Tibial nerve (tissue), 4 donors: ENCODE measurements at regions not wholly inside any gene's neighbourhood (a gene's known extent, or its start where the extent isn't known, plus 50 kb on each side); places are given as distances from the start of the nearest gene placed in this dataset.

Experiments
- DNase-seq, 2 donors: peaks; one replicate each; pipeline ENCODE4 v3.0.0-alpha.2; 2019; ENCODE audit warnings: low spot score in 2 of 2
- H3K27ac ChIP-seq, 4 donors: fragments of 200-600 bp; sonication (generic) in 3 of 4; one replicate each; pipeline ENCODE4 v1.5.1; 2017 to 2019; ENCODE audit warnings: mild to moderate bottlenecking in 1 of 4
- H3K27me3 ChIP-seq, 2 donors: fragments of 200-600 bp; sonication (generic) in 1 of 2; one replicate each; pipeline versions ENCODE4 v1.5.1 to v1.6.0; 2017 to 2019
- H3K36me3 ChIP-seq, 3 donors: fragments of 200-600 bp; sonication (generic); one replicate each; pipeline ENCODE4 v1.5.1; 2018 to 2019
- H3K4me1 ChIP-seq, 4 donors: fragments of 200-600 bp; sonication (generic) in 3 of 4; one replicate each; pipeline ENCODE4 v1.5.1; 2017 to 2019
- H3K4me3 ChIP-seq, 4 donors: fragments of 200-600 bp; sonication (generic) in 3 of 4; one replicate each; pipeline ENCODE4 v1.5.1; 2017 to 2019; ENCODE audit warnings: mild to moderate bottlenecking in 1 of 4, moderate library complexity in 1 of 4
- H3K9me3 ChIP-seq, 4 donors: fragments of 200-600 bp; sonication (generic) in 3 of 4; one replicate each; pipeline ENCODE4 v1.5.1; 2017 to 2019
- CTCF ChIP-seq, 5 experiments: fragments of 200-600 bp in 3 of 5; fragments of 450-650 bp in 2 of 5; sonication (generic) in 3 of 5; IDR thresholded peaks; one replicate each; pipeline ENCODE4 v1.5.1; 2016 to 2019; ENCODE audit warnings: antibody characterized with exemption in 5 of 5, mild to moderate bottlenecking in 3 of 5, moderate library complexity in 2 of 5
- EP300 ChIP-seq, 2 donors: sonication (generic); formaldehyde crosslinking; IDR thresholded peaks; one replicate each; pipeline ENCODE4 v1.6.1; 2017; ENCODE audit warnings: antibody characterized with exemption in 2 of 2, mild to moderate bottlenecking in 1 of 2
- POLR2A ChIP-seq, 2 donors: fragments of 450-650 bp; IDR thresholded peaks; one replicate each; pipeline ENCODE4 v1.6.1; 2017; ENCODE audit warnings: antibody characterized with exemption in 2 of 2, mild to moderate bottlenecking in 2 of 2, moderate library complexity in 2 of 2
- WGBS, 2 donors: methylation state at CpG; one replicate each; pipeline ENCODE4 v1.1.5; 2018; 5-methylcytosine and 5-hydroxymethylcytosine counted together

- no peak for TF ChIP-seq EP300 (IDR thresholded peaks at IDR 0.05)
- no peak for TF ChIP-seq POLR2A (IDR thresholded peaks at IDR 0.05)
- no peak for TF ChIP-seq CTCF (IDR thresholded peaks at IDR 0.05)
Measured at GRCh38 chr4:164464313-164464712, 289.6 kb upstream of the SMIM31 start.

GRCh38 chr4:164467493-164467892 lies 286.4 kb upstream of the SMIM31 start:
- WGBS, 2 donors: 83 to 88% methylated on average over 3 of the region's 3 CpGs
- TF ChIP-seq EP300 (IDR thresholded peaks at IDR 0.05): no peak
- TF ChIP-seq POLR2A (IDR thresholded peaks at IDR 0.05): no peak
- TF ChIP-seq CTCF (IDR thresholded peaks at IDR 0.05): no peak
- Histone ChIP-seq H3K4me1 (no peaks in the 10 kb centered on the region), H3K27me3 (no peaks in the 10 kb centered on the region), H3K9me3 (no peaks in the 10 kb centered on the region), H3K36me3 (no peaks in the 10 kb centered on the region), H3K27ac (no peak overlapping the region), H3K4me3 (no peak overlapping the region)
- DNase-seq: no peak

More at GRCh38 chr4:164464313-164464712, 289.6 kb upstream of the SMIM31 start:
- no peaks in the 10 kb centered on the region for H3K9me3 ChIP-seq
- no peak overlapping the region for H3K27ac ChIP-seq
- H3K36me3 ChIP-seq: no peaks in the 10 kb centered on the region
- no peaks in the 10 kb centered on the region for H3K4me1 ChIP-seq
- DNase-seq: no peak
- no peak overlapping the region for H3K4me3 ChIP-seq
- H3K27me3 ChIP-seq: no peaks in the 10 kb centered on the region
- WGBS, 2 donors: 78 to 82% methylated on average over 1 of the region's 1 CpG

- Histone ChIP-seq H3K27me3 (no peaks in the 10 kb centered on the region), H3K4me1 (peaks cover 0 to 11% (median 4%) of the 10 kb centered on the region in 4 donors), H3K9me3 (no peaks in the 10 kb centered on the region), H3K27ac (no peak overlapping the region), H3K4me3 (no peak overlapping the region), H3K36me3 (no peaks in the 10 kb centered on the region)
- WGBS, 2 donors: 56 to 61% methylated on average over 4 of the region's 4 CpGs
- TF ChIP-seq POLR2A (IDR thresholded peaks at IDR 0.05): no peak
- no peak for DNase-seq
Measured at GRCh38 chr4:164481306-164482091, 272.4 kb upstream of the SMIM31 start.

DNA sequence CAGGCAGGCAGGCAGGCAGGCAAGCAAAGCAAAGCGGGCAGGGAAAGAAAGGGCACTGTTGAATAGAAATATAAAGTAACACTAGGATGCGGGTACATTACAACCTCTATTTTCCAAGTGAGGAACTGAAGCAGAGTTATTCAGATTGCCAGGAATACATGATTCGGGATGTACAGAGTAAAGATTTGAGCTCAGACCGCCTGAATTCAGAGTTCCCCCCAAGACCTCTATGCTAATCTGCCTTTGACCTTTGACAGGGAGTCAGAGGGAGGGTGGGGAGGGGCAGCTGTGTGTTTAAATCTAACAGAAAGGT lies 271.9 kb upstream of the SMIM31 start:
- H3K27me3 ChIP-seq: no peaks in the 10 kb centered on the region
- DNase-seq: no peak
- H3K4me3 ChIP-seq: no peak overlapping the region
- no peaks in the 10 kb centered on the region for H3K9me3 ChIP-seq
- TF ChIP-seq POLR2A (IDR thresholded peaks at IDR 0.05) (no peak), EP300 (IDR thresholded peaks at IDR 0.05) (no peak), CTCF (IDR thresholded peaks at IDR 0.05) (no peak)
- WGBS, 2 donors: 50 to 60% methylated on average over 4 of the region's 4 CpGs
- H3K27ac ChIP-seq: no peak overlapping the region
- peaks cover 0 to 11% (median 4%) of the 10 kb centered on the region in 4 donors for H3K4me1 ChIP-seq
- no peaks in the 10 kb centered on the region for H3K36me3 ChIP-seq

- DNase-seq: no peak
- TF ChIP-seq CTCF (IDR thresholded peaks at IDR 0.05) (no peak), POLR2A (IDR thresholded peaks at IDR 0.05) (no peak)
- no peaks in the 10 kb centered on the region for H3K36me3 ChIP-seq
- no peaks in the 10 kb centered on the region for H3K27me3 ChIP-seq
- H3K4me1 ChIP-seq: peaks cover 0 to 11% (median 4%) of the 10 kb centered on the region in 4 donors
- no peaks in the 10 kb centered on the region for H3K9me3 ChIP-seq
- H3K27ac ChIP-seq: no peak overlapping the region
- no peak overlapping the region for H3K4me3 ChIP-seq
Measured at GRCh38 chr4:164482758-164483157, 271.2 kb upstream of the SMIM31 start.
